OCI-LY7 (cell line): ENCODE measurements at regions not wholly inside any gene's neighbourhood (a gene's known extent, or its start where the extent isn't known, plus 50 kb on each side); places are given as distances from the start of the nearest gene placed in this dataset.

Experiments
- BruUV-seq: library from RNA; stranded (reverse); fragments of 400-500 nt; replicated peaks from 2 replicates; lab custom pipeline; 2021; lab: Mats Ljungman, UMichigan
- CTCF ChIA-PET: fragments of 300-600 bp; sonication (Branson Sonifier 250); formaldehyde crosslinking; loops from one replicate; lab custom pipeline; 2022; ENCODE audit warnings: antibody characterized with exemption; ENCODE audit not compliant: unreplicated experiment; lab: Charles Lee
- POLR2A ChIA-PET: fragments of 300-600 bp; sonication (Branson Sonifier 250); formaldehyde crosslinking; loops from one replicate; lab custom pipeline; 2022; ENCODE audit warnings: antibody characterized with exemption; lab: Charles Lee
- DNase-seq: peaks from one replicate; pipeline ENCODE4 v3.0.0-alpha.2; 2015; ENCODE audit warnings: low spot score
- H2AFZ ChIP-seq: fragments of 200-600 bp; sonication (generic), shearing (Covaris generic); 2 replicates; pipeline ENCODE4 v1.6.1; 2014; ENCODE audit warnings: mild to moderate bottlenecking, antibody characterized with exemption, low read length, moderate library complexity
- H3K27ac ChIP-seq: fragments of 200-600 bp; sonication (generic); 2 replicates; pipeline ENCODE4 v1.5.1; 2014; ENCODE audit warnings: mixed run types, low read depth, mild to moderate bottlenecking, moderate library complexity, low read length, inconsistent platforms; ENCODE audit not compliant: poor library complexity, severe bottlenecking
- H3K36me3 ChIP-seq: fragments of 200-600 bp; sonication (generic); 2 replicates; pipeline ENCODE4 v1.6.1; 2014; ENCODE audit warnings: mild to moderate bottlenecking, antibody characterized with exemption, low read length, moderate library complexity, mixed read lengths; ENCODE audit not compliant: insufficient read depth
- H3K4me1 ChIP-seq: fragments of 200-600 bp; sonication (generic); 2 replicates; pipeline ENCODE4 v1.5.1; 2014; ENCODE audit warnings: mild to moderate bottlenecking, low read length; ENCODE audit not compliant: insufficient read depth, poor library complexity, severe bottlenecking
- H3K4me2 ChIP-seq: fragments of 200-600 bp; sonication (generic); 2 replicates; pipeline ENCODE4 v1.6.1; 2014; ENCODE audit warnings: mild to moderate bottlenecking, low read length
- H3K4me3 ChIP-seq: fragments of 200-600 bp; sonication (generic); 2 replicates; pipeline ENCODE4 v1.5.1; 2014; ENCODE audit warnings: mild to moderate bottlenecking, low read depth, low read length; ENCODE audit not compliant: poor library complexity, severe bottlenecking
- H3K79me2 ChIP-seq: fragments of 200-600 bp; sonication (generic); 2 replicates; pipeline ENCODE4 v1.6.1; 2016; ENCODE audit warnings: low read depth, mild to moderate bottlenecking, low read length, moderate library complexity, mixed read lengths; ENCODE audit not compliant: insufficient read depth
- H3K9me2 ChIP-seq: fragments of 200-600 bp; sonication (generic); 2 replicates; pipeline ENCODE4 v1.6.1; 2016; ENCODE audit warnings: mild to moderate bottlenecking, low read length, mixed read lengths; ENCODE audit not compliant: insufficient read depth
- H3K9me3 ChIP-seq: fragments of 200-600 bp; sonication (generic); 2 replicates; pipeline ENCODE4 v1.6.1; 2014; ENCODE audit warnings: mild to moderate bottlenecking, mixed run types, low read length, mixed read lengths
- H4K20me1 ChIP-seq: fragments of 200-600 bp; sonication (generic); 2 replicates; pipeline ENCODE4 v1.6.1; 2014; ENCODE audit warnings: mild to moderate bottlenecking, antibody characterized with exemption, low read length, moderate library complexity, mixed read lengths; ENCODE audit not compliant: insufficient read depth
- CTCF ChIP-seq: fragments of 200-600 bp; sonication (generic); conservative IDR thresholded peaks from 2 replicates; pipeline ENCODE4 v1.5.1; 2014; ENCODE audit warnings: mild to moderate bottlenecking, antibody characterized with exemption, low read length, moderate library complexity, mixed read lengths
- EZH2phosphoT487 ChIP-seq: fragments of 200-600 bp; sonication (generic); IDR thresholded peaks from 2 replicates; pipeline ENCODE4 v1.6.1; 2018; ENCODE audit warnings: low read depth, borderline replicate concordance, mild to moderate bottlenecking, mixed run types, antibody characterized with exemption, low read length, moderate library complexity, mixed read lengths
- intact Hi-C: fragments of 100-400 bp; cut with micrococcal nuclease; formaldehyde crosslinking; loops from one replicate; pipeline ENCODE4 v1.10.0; 2022; ENCODE audit not compliant: unreplicated experiment

- Histone ChIP-seq H3K4me2 (no peak overlapping the region), H3K36me3 (no peaks in the 10 kb centered on the region), H2AFZ (no peak overlapping the region), H4K20me1 (no peaks in the 10 kb centered on the region), H3K9me2 (no peaks in the 10 kb centered on the region), H3K27ac (no peak overlapping the region), H3K4me3 (no peak overlapping the region), H3K79me2 (no peaks in the 10 kb centered on the region), H3K4me1 (no peaks in the 10 kb centered on the region), H3K9me3 (no peaks in the 10 kb centered on the region)
- DNase-seq: no peak
- no peak for TF ChIP-seq CTCF
- no peak for TF ChIP-seq EZH2phosphoT487
- ChIA-PET CTCF (no interaction called here), POLR2A (interaction anchor here (0.6 kb wide), 1 partner anchor 150 kb away, joined by 3 read pairs; no protein-coding TSS in a partner anchor)
- intact Hi-C loops: no loop called here
- no TSS peak for BruUV-seq
Measured at GRCh38 chr9:30484690-30485089, 1899.8 kb upstream of the ACO1 start.

GRCh38 chr9:30504502-30504905 lies 1879.9 kb upstream of the ACO1 start:
- no TSS peak for BruUV-seq
- Histone ChIP-seq H2AFZ (no peak overlapping the region), H3K36me3 (no peaks in the 10 kb centered on the region), H3K27ac (no peak overlapping the region), H3K4me3 (no peak overlapping the region), H4K20me1 (no peaks in the 10 kb centered on the region), H3K9me2 (no peaks in the 10 kb centered on the region), H3K4me1 (no peaks in the 10 kb centered on the region), H3K79me2 (no peaks in the 10 kb centered on the region), H3K4me2 (no peak overlapping the region), H3K9me3 (no peaks in the 10 kb centered on the region)
- TF ChIP-seq CTCF (no peak), EZH2phosphoT487 (no peak)
- ChIA-PET POLR2A (no interaction called here), CTCF (no interaction called here)
- DNase-seq: no peak
- intact Hi-C loops: no loop called here

DNA sequence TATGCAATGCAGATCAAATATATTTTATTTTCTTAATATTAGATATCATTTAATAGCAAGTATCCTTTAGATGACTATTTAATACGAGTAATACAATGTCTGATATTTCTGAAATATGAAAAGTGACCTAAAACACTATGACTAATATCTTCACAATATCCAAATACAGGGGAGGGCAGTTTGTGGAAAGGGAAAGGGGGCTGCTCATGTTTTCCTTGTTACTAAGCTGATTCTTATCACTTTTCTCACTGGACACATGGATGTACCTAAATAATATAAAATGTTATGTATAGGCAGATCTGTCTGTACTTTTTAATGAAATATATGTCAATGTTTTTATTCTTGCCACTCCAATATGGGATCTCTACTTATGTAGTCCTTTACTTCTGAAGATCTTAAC lies 1879.1 kb upstream of the ACO1 start:
- H3K4me1 ChIP-seq: no peaks in the 10 kb centered on the region
- no peaks in the 10 kb centered on the region for H3K9me3 ChIP-seq
- TF ChIP-seq CTCF: no peak
- no peak for TF ChIP-seq EZH2phosphoT487
- H3K4me2 ChIP-seq: no peak overlapping the region
- H3K36me3 ChIP-seq: no peaks in the 10 kb centered on the region
- H2AFZ ChIP-seq: no peak overlapping the region
- no peak overlapping the region for H3K27ac ChIP-seq
- no peak for DNase-seq
- POLR2A ChIA-PET: no interaction called here
- no TSS peak for BruUV-seq
- intact Hi-C loops: no loop called here
- H3K4me3 ChIP-seq: no peak overlapping the region
- no peaks in the 10 kb centered on the region for H3K9me2 ChIP-seq
- no peaks in the 10 kb centered on the region for H4K20me1 ChIP-seq
- no peaks in the 10 kb centered on the region for H3K79me2 ChIP-seq
- CTCF ChIA-PET: no interaction called here
